ENCODE measurements at regions not wholly inside any gene's neighbourhood (a gene's known extent, or its start where the extent isn't known, plus 50 kb on each side); places are given as distances from the start of the nearest gene placed in this dataset.

DNA sequence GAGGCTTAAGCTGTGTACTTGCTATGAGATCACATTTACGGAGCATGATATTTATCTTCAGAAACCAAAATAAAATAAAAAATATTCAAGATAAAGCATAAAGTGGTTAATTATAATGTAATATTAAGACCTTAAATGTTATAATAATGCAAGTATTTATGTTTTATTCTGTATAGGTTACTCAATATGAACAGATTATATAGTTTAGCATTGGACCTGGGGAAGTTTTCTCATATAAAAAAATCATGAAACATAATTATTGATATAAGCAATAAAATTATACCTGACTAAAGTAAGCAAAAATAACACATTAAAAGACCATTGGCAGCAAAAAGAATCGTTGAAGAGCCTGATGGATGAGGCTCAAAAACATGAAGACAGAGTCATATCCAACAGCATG lies 516.2 kb downstream of the SLC16A7 start (continued):
- no peak for TF ChIP-seq ZNF425 (CRISPR knock-in tag; conservative IDR thresholded peaks at IDR 0.05)

GRCh38 chr12:60112763-60113162 lies 516.9 kb downstream of the SLC16A7 start:
- POLR2A ChIA-PET = no interaction called here
- H3K4me3 Mint-ChIP-seq = no peak overlapping the region
- CTCF ChIA-PET = no interaction called here

GRCh38 chr12:60114169-60114568 lies 518.3 kb downstream of the SLC16A7 start:
- Mint-ChIP-seq H3K36me3 (peaks cover 2% of the 10 kb centered on the region; the same call in 1 of the 2 replicates), H3K4me3 (no peak overlapping the region), H3K27me3 (ENCODE audit: low read depth) (no peaks in the 10 kb centered on the region), H3K4me1 (0 out of 2 replicates have a peak, but pooled peaks cover under 1% of the 10 kb centered on the region), H3K27ac (no peak overlapping the region), H3K9me3 (peaks cover 22% of the 10 kb centered on the region)
- DNase-seq (ENCODE audit: low spot score) = no peak
- CTCF ChIA-PET = no interaction called here
- no peak for ATAC-seq
- POLR2A ChIA-PET = no interaction called here
- TF ChIP-seq, protein P1, sequence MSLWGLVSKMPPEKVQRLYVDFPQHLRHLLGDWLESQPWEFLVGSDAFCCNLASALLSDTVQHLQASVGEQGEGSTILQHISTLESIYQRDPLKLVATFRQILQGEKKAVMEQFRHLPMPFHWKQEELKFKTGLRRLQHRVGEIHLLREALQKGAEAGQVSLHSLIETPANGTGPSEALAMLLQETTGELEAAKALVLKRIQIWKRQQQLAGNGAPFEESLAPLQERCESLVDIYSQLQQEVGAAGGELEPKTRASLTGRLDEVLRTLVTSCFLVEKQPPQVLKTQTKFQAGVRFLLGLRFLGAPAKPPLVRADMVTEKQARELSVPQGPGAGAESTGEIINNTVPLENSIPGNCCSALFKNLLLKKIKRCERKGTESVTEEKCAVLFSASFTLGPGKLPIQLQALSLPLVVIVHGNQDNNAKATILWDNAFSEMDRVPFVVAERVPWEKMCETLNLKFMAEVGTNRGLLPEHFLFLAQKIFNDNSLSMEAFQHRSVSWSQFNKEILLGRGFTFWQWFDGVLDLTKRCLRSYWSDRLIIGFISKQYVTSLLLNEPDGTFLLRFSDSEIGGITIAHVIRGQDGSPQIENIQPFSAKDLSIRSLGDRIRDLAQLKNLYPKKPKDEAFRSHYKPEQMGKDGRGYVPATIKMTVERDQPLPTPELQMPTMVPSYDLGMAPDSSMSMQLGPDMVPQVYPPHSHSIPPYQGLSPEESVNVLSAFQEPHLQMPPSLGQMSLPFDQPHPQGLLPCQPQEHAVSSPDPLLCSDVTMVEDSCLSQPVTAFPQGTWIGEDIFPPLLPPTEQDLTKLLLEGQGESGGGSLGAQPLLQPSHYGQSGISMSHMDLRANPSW (CRISPR knock-in tag; conservative IDR thresholded peaks at IDR 0.05; ENCODE audit: low read depth) = no peak
- TF ChIP-seq, protein P2, sequence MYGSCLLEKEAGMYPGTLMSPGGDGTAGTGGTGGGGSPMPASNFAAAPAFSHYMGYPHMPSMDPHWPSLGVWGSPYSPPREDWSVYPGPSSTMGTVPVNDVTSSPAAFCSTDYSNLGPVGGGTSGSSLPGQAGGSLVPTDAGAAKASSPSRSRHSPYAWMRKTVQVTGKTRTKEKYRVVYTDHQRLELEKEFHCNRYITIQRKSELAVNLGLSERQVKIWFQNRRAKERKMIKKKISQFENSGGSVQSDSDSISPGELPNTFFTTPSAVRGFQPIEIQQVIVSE (CRISPR knock-in tag; IDR thresholded peaks at IDR 0.05; ENCODE audit: borderline replicate concordance) = no peak
- no peak for TF ChIP-seq NR2C2 (CRISPR knock-in tag; IDR thresholded peaks at IDR 0.05)
- TF ChIP-seq, protein P3, sequence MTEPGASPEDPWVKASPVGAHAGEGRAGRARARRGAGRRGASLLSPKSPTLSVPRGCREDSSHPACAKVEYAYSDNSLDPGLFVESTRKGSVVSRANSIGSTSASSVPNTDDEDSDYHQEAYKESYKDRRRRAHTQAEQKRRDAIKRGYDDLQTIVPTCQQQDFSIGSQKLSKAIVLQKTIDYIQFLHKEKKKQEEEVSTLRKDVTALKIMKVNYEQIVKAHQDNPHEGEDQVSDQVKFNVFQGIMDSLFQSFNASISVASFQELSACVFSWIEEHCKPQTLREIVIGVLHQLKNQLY (CRISPR knock-in tag; IDR thresholded peaks at IDR 0.05) = no peak
- TF ChIP-seq ZNF512 (CRISPR knock-in tag; IDR thresholded peaks at IDR 0.05; ENCODE audit: borderline replicate concordance) = no peak
- TF ChIP-seq JUN (CRISPR knock-in tag; IDR thresholded peaks at IDR 0.05) = no peak

More at GRCh38 chr12:60112763-60113162, 516.9 kb downstream of the SLC16A7 start:
- H3K36me3 Mint-ChIP-seq = peaks cover 2% of the 10 kb centered on the region; the same call in 1 of the 2 replicates
- TF ChIP-seq ZNF219 (CRISPR knock-in tag; IDR thresholded peaks at IDR 0.05; ENCODE audit: borderline replicate concordance) (no peak), ETV6 (CRISPR knock-in tag; IDR thresholded peaks at IDR 0.05) (no peak), SMAD3 (CRISPR knock-in tag; IDR thresholded peaks at IDR 0.05; ENCODE audit: borderline replicate concordance) (no peak), ZNF232 (CRISPR knock-in tag; IDR thresholded peaks at IDR 0.05) (no peak), ZNF396 (CRISPR knock-in tag; IDR thresholded peaks at IDR 0.05; ENCODE audit: borderline replicate concordance) (no peak), TCF7 (CRISPR knock-in tag; IDR thresholded peaks at IDR 0.05; ENCODE audit: low read depth) (no peak), GTF2I (CRISPR knock-in tag; conservative IDR thresholded peaks at IDR 0.05) (no peak), CREB1 (CRISPR knock-in tag; IDR thresholded peaks at IDR 0.05) (no peak), GABPB1 (CRISPR knock-in tag; IDR thresholded peaks at IDR 0.05) (no peak), ATF2 (CRISPR knock-in tag; IDR thresholded peaks at IDR 0.05; ENCODE audit: borderline replicate concordance, low read depth) (no peak), NFYB (CRISPR knock-in tag; conservative IDR thresholded peaks at IDR 0.05; ENCODE audit: low read depth) (no peak)
- TF ChIP-seq, protein P4, sequence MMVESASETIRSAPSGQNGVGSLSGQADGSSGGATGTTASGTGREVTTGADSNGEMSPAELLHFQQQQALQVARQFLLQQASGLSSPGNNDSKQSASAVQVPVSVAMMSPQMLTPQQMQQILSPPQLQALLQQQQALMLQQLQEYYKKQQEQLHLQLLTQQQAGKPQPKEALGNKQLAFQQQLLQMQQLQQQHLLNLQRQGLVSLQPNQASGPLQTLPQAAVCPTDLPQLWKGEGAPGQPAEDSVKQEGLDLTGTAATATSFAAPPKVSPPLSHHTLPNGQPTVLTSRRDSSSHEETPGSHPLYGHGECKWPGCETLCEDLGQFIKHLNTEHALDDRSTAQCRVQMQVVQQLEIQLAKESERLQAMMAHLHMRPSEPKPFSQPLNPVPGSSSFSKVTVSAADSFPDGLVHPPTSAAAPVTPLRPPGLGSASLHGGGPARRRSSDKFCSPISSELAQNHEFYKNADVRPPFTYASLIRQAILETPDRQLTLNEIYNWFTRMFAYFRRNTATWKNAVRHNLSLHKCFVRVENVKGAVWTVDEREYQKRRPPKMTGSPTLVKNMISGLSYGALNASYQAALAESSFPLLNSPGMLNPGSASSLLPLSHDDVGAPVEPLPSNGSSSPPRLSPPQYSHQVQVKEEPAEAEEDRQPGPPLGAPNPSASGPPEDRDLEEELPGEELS (CRISPR knock-in tag; IDR thresholded peaks at IDR 0.05) = no peak
- TF ChIP-seq, protein P5, sequence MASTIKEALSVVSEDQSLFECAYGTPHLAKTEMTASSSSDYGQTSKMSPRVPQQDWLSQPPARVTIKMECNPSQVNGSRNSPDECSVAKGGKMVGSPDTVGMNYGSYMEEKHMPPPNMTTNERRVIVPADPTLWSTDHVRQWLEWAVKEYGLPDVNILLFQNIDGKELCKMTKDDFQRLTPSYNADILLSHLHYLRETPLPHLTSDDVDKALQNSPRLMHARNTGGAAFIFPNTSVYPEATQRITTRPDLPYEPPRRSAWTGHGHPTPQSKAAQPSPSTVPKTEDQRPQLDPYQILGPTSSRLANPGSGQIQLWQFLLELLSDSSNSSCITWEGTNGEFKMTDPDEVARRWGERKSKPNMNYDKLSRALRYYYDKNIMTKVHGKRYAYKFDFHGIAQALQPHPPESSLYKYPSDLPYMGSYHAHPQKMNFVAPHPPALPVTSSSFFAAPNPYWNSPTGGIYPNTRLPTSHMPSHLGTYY (CRISPR knock-in tag; IDR thresholded peaks at IDR 0.05) = no peak
- TF ChIP-seq, protein P6, sequence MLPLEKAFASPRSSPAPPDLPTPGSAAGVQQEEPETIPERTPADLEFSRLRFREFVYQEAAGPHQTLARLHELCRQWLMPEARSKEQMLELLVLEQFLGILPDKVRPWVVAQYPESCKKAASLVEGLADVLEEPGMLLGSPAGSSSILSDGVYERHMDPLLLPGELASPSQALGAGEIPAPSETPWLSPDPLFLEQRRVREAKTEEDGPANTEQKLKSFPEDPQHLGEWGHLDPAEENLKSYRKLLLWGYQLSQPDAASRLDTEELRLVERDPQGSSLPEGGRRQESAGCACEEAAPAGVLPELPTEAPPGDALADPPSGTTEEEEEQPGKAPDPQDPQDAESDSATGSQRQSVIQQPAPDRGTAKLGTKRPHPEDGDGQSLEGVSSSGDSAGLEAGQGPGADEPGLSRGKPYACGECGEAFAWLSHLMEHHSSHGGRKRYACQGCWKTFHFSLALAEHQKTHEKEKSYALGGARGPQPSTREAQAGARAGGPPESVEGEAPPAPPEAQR (CRISPR knock-in tag; IDR thresholded peaks at IDR 0.05) = no peak
- DNase-seq (ENCODE audit: low spot score) (no peak), ATAC-seq (no peak)
- H3K27ac Mint-ChIP-seq = no peak overlapping the region
- H3K27me3 Mint-ChIP-seq (ENCODE audit: low read depth) = no peaks in the 10 kb centered on the region
- peaks cover 17% of the 10 kb centered on the region for H3K9me3 Mint-ChIP-seq
- no peaks in the 10 kb centered on the region for H3K4me1 Mint-ChIP-seq
